GM12865 (cell line): ENCODE measurements at regions not wholly inside any gene's neighbourhood (a gene's known extent, or its start where the extent isn't known, plus 50 kb on each side); places are given as distances from the start of the nearest gene placed in this dataset.

Experiments
- DNase-seq: peaks from one replicate; pipeline ENCODE4 v3.0.0; 2010; ENCODE audit warnings: low read depth
- H3K4me3 ChIP-seq: 2 replicates; pipeline ENCODE4 v1.5.1; 2011; ENCODE audit warnings: mild to moderate bottlenecking, low read depth, low read length, control low read depth
- TF ChIP-seq, protein P1 (sequence below): IDR thresholded peaks from 2 replicates; pipeline ENCODE4 v1.5.1; 2011; ENCODE audit warnings: low read length, control low read depth, low read depth, inconsistent platforms; ENCODE audit not compliant: insufficient read depth; ENCODE audit errors: missing control alignments

DNA sequence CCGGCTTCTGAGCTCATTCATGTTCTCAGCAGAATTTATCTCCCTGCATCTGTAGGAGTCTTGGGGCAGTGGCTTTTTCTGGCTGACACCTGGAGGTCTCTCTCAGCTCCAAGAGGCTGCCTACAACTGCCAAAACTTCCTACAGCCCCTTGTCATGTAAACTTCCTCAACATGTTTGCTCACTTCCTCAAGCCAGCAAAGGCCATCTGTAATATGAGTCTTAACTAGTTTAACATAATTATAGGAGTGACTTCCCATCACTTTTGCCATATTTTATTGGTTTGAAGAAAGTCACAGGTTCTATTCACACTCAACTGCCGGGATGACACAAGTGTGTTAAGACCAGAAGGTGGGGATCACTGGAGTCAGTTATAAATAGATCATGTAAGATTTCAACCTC is 194.0 kb downstream of the VRK1 start:
- no peak for DNase-seq
- TF ChIP-seq, protein P1, sequence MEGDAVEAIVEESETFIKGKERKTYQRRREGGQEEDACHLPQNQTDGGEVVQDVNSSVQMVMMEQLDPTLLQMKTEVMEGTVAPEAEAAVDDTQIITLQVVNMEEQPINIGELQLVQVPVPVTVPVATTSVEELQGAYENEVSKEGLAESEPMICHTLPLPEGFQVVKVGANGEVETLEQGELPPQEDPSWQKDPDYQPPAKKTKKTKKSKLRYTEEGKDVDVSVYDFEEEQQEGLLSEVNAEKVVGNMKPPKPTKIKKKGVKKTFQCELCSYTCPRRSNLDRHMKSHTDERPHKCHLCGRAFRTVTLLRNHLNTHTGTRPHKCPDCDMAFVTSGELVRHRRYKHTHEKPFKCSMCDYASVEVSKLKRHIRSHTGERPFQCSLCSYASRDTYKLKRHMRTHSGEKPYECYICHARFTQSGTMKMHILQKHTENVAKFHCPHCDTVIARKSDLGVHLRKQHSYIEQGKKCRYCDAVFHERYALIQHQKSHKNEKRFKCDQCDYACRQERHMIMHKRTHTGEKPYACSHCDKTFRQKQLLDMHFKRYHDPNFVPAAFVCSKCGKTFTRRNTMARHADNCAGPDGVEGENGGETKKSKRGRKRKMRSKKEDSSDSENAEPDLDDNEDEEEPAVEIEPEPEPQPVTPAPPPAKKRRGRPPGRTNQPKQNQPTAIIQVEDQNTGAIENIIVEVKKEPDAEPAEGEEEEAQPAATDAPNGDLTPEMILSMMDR, result no peak
- H3K4me3 ChIP-seq, result no peak overlapping the region

DNA sequence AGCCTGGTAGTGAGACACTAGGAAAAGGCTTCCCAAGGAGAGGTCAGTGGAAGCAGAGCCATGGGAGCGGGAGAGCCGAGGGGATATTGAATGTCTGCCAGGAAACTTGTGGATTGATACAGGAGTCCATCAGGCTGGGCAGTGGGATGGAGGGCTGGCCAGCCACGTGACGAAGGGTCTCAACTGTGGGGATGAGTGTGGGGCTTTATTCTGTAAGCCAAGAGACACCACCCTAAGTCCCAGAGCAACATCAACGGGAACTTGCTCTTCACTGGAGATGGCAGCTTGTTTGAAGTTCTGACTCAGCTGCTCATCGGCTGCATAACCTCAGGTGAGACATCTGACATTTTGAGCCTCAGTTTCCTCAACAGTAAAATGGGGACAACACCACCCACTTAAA is 197.8 kb downstream of the VRK1 start:
- H3K4me3 ChIP-seq, result no peak overlapping the region
- no peak for DNase-seq
- TF ChIP-seq, protein P1, result no peak

DNA sequence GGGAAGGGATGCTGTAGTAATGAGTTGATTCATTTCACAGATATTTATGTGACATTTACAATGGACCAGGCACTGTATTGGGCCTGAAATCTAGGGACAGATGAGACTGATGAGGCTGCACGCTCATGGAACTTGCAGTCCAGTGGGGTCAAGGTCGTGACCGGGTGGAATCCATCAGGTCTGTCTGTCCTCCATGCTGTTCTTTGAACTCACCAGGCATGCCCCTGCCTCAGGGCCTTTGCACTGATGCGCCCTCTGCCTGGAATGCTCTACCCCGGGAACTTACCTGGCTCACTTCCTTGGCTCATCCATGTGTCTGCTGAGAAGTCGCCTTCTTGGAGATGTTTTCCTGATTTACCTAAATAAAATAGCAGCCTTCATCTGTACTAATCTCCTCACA is 200.1 kb downstream of the VRK1 start:
- no peak overlapping the region for H3K4me3 ChIP-seq
- TF ChIP-seq, protein P1, result no peak
- no peak for DNase-seq

DNA sequence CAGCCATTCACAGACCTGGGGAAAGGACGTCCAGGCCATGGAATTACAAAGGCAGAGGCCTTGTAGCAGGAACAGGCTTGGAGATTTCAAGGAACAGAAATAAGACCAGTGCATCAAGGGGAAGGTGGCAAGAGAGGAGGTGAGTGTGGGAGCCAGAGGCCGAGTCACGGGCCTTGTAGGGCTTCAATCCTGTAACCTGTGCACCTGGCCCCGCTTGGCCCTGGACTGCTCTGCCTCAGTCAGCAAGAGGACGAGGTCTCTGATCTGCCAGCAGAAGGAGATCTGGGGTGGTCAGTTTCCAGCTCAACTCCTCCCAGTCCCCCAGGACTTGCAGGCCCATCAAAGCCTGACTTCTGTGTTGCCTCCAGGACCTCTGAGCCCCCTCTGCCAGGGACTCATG is 200.8 kb downstream of the VRK1 start:
- H3K4me3 ChIP-seq, result no peak overlapping the region
- TF ChIP-seq, protein P1, result no peak
- DNase-seq, result no peak

DNA sequence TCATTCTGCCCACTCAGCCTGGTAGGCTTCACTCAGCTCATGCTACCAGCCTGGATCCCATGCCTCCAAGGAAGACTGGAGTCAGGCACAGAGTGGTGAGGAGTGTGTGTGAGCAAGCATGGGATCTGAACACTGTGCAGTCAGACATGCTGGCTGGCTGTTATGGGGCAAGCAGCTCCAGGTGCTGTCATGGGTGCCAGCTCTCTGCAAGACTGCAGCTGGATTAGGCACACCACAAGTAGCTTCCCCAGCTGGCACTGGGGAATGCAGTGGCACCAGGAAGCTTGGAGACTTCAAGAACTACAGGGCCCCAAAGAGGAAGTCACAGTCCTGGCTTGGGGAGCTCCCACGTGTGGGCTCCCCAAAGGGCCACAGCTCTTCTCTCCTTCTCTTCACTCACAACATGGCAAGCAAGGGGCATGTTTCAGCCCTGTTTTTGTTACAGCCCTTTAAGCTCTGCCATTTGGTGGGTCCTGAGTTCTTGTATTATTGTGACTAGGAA is 202.5 kb downstream of the VRK1 start:
- DNase-seq, result no peak
- no peak overlapping the region for H3K4me3 ChIP-seq
- TF ChIP-seq, protein P1, result no peak

DNA sequence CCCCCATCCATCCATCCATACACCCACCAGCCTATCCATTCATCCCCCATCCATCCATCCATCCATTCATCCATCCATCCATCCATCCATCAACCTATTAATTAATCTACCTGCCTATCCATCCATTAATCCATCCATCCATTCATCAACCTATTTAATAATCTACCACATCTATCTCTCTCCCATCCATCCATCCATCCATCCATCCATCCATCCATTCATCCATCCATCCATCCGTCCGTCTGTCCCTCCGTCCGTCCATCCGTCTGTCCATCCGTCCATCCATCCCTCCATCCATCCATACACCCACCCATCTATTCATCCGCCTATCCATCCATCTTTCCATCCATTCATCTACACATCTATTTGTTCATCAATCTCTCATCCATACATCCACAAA is 205.3 kb downstream of the VRK1 start:
- TF ChIP-seq, protein P1, result no peak
- DNase-seq, result no peak
- H3K4me3 ChIP-seq, result no peak overlapping the region

DNA sequence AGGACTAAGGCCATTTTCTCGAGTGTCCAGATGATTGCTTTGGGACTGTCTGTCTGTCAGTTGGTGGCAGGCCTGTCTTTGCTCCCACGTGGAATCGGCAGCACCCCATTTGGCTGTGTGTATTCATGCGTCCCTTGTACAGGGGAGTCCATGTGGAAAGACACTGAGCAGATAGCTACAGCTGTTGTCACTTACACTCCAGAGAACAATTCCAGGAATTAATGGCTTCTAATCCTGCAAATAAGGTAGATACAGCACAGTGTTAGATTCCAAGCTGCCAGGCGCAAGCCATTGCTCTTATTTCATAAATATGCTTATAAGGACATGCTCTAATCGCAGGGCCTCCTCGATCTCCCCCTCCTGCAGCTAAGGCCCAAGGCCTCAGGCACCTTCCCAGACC is 208.8 kb downstream of the VRK1 start:
- DNase-seq, result no peak
- TF ChIP-seq, protein P1, result no peak
- H3K4me3 ChIP-seq, result no peak overlapping the region
